ENCODE measurements at regions not wholly inside any gene's neighbourhood (a gene's known extent, or its start where the extent isn't known, plus 50 kb on each side); places are given as distances from the start of the nearest gene placed in this dataset.

DNA sequence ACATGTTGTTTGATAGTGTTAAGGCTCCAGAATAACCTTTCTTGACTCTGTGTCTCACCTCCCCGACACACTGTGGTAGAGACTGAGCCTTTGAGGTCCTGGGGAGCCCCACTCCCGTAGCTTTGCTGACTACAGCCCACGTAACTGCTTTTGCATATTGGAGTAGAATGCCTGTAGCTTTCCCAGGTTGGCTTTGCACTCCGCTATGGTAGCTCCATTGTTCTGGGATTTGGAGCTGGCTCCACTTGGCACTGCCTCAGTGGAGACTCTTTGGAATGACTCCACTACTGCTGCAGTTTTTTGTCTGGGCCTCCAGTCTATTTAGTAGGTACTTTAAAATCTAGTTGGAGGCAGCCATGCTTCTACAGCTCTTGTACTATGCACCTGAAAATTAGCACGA, 56.2 kb upstream of the ANXA1 start:
- Mint-ChIP-seq H3K27ac (ENCODE audit: unreplicated experiment) (no peak overlapping the region), H3K4me3 (ENCODE audit: unreplicated experiment) (no peak overlapping the region), H3K27me3 (ENCODE audit: unreplicated experiment) (no peaks in the 10 kb centered on the region), H3K36me3 (ENCODE audit: unreplicated experiment) (no peaks in the 10 kb centered on the region), H3K9me3 (ENCODE audit: unreplicated experiment) (no peaks in the 10 kb centered on the region), H3K4me1 (ENCODE audit: low read depth, unreplicated experiment) (no peaks in the 10 kb centered on the region)
- TF ChIP-seq, protein P1, sequence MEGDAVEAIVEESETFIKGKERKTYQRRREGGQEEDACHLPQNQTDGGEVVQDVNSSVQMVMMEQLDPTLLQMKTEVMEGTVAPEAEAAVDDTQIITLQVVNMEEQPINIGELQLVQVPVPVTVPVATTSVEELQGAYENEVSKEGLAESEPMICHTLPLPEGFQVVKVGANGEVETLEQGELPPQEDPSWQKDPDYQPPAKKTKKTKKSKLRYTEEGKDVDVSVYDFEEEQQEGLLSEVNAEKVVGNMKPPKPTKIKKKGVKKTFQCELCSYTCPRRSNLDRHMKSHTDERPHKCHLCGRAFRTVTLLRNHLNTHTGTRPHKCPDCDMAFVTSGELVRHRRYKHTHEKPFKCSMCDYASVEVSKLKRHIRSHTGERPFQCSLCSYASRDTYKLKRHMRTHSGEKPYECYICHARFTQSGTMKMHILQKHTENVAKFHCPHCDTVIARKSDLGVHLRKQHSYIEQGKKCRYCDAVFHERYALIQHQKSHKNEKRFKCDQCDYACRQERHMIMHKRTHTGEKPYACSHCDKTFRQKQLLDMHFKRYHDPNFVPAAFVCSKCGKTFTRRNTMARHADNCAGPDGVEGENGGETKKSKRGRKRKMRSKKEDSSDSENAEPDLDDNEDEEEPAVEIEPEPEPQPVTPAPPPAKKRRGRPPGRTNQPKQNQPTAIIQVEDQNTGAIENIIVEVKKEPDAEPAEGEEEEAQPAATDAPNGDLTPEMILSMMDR (IDR thresholded peaks at IDR 0.05; ENCODE audit: partially characterized antibody, unreplicated experiment) = no peak
- DNase-seq = no peak

DNA sequence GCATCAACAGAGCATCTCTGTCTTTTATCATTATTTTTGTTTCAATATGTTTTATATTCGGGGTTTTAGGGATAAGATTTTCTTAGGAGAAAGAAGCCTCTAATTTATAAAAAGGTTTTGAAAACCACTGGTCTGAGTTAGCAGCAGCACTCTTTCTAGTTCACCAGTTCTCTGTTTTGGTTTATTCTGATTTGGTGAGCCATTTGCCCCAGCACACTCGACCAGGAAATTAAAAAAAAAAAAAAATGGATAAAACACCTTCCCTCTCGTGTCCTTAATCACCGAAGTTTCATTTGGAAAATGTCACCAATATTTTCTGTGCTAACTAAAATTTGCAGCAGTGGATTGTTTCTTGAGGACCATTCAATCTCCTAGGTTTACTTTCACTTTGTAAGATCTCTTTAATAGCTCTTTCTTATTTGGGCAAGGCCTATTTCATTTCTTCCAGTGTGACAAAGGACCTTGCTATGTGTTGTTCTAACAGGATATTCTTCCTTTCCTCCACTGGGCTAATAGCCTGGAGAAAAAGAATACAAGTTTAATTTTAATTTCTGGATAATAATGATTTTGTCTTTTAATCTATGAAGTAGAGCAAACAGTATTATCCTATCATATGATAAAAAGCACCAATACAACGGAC, 57.8 kb upstream of the ANXA1 start:
- DNase-seq = no peak
- Mint-ChIP-seq H3K27ac (ENCODE audit: unreplicated experiment) (no peak overlapping the region), H3K9me3 (ENCODE audit: unreplicated experiment) (no peaks in the 10 kb centered on the region), H3K4me1 (ENCODE audit: low read depth, unreplicated experiment) (no peaks in the 10 kb centered on the region), H3K27me3 (ENCODE audit: unreplicated experiment) (no peaks in the 10 kb centered on the region), H3K36me3 (ENCODE audit: unreplicated experiment) (no peaks in the 10 kb centered on the region), H3K4me3 (ENCODE audit: unreplicated experiment) (no peak overlapping the region)
- TF ChIP-seq, protein P1 (IDR thresholded peaks at IDR 0.05; ENCODE audit: partially characterized antibody, unreplicated experiment) = no peak

DNA sequence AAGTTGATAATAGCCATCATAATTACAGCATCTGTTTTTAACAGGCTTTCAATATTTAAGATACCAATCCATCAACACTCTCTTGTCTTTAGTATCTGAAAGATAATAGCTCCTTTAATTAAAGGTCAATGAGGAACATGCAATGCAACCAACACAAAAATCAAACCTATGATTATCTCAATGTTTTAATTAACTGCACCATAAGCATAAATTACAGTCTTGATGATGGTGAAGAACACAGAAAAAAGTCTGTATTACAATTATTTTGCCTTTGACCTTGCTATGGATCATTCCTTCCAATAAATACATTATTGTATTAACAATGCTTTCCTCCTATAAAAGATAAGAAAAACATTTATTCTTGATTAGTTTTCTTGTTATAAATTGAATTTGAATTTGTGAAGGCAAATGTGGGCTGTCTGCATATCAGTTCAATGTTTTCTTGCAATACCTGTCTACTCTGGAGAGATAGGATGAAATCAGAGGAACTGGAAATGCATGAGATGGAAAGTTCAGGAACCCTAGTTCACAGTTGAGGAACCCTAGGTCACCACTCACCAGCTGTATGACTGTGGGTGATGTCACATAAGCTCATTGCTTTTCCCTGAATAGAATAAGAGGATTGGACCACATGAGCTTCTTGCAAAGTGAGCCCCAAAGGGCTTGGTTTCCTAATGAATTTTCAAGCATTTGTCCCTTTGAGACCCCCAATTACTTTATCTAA, 58.5 kb upstream of the ANXA1 start:
- Mint-ChIP-seq H3K36me3 (ENCODE audit: unreplicated experiment) (no peaks in the 10 kb centered on the region), H3K4me1 (ENCODE audit: low read depth, unreplicated experiment) (no peaks in the 10 kb centered on the region), H3K27me3 (ENCODE audit: unreplicated experiment) (no peaks in the 10 kb centered on the region), H3K4me3 (ENCODE audit: unreplicated experiment) (no peak overlapping the region), H3K9me3 (ENCODE audit: unreplicated experiment) (no peaks in the 10 kb centered on the region), H3K27ac (ENCODE audit: unreplicated experiment) (no peak overlapping the region)
- no peak for DNase-seq
- TF ChIP-seq, protein P1 (IDR thresholded peaks at IDR 0.05; ENCODE audit: partially characterized antibody, unreplicated experiment) = no peak

DNA sequence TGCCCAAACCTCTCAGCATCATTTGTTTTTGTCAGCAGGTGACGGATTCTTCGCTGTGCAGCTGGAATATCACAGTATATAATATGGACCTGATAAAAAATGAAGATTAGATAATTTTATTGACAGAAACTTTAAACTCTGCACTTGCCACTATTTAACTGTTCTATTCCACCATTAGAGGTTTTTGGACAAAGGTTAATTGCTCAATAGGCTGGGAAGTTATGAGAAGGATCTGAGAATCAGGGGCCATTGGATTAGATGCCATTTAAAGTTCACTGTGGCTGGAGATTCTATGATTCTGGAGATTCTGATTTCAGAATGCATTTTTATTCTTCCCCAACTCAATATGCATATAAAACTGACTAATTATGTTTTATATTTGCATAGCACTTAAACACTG, 59.8 kb upstream of the ANXA1 start:
- no peaks in the 10 kb centered on the region for H3K36me3 Mint-ChIP-seq (ENCODE audit: unreplicated experiment)
- H3K9me3 Mint-ChIP-seq (ENCODE audit: unreplicated experiment) = no peaks in the 10 kb centered on the region
- no peak overlapping the region for H3K27ac Mint-ChIP-seq (ENCODE audit: unreplicated experiment)
- no peaks in the 10 kb centered on the region for H3K4me1 Mint-ChIP-seq (ENCODE audit: low read depth, unreplicated experiment)
- no peaks in the 10 kb centered on the region for H3K27me3 Mint-ChIP-seq (ENCODE audit: unreplicated experiment)
- no peak overlapping the region for H3K4me3 Mint-ChIP-seq (ENCODE audit: unreplicated experiment)
- no peak for DNase-seq
- TF ChIP-seq, protein P1 (IDR thresholded peaks at IDR 0.05; ENCODE audit: partially characterized antibody, unreplicated experiment) = no peak

DNA sequence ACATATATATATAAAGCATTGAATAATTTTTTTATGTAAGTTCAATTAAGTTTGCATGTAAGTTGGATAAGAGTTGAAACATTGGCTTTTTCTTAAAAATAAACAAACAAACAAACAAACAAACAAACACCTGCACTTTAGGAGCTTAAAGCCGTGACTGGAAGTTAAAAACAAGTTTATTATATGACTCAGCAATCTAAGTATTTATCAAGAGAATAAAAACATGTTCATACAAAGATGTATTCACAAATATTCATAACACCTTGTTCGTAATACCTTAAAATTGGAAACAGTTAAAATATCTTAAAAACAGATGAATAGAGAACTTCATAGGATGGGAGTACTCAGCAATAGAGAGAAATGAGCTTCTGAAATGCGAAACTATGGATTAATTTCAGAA, 61.5 kb upstream of the ANXA1 start:
- H3K27me3 Mint-ChIP-seq (ENCODE audit: unreplicated experiment) = no peaks in the 10 kb centered on the region
- no peaks in the 10 kb centered on the region for H3K4me1 Mint-ChIP-seq (ENCODE audit: low read depth, unreplicated experiment)
- H3K36me3 Mint-ChIP-seq (ENCODE audit: unreplicated experiment) = no peaks in the 10 kb centered on the region
- H3K4me3 Mint-ChIP-seq (ENCODE audit: unreplicated experiment) = no peak overlapping the region
- no peak for DNase-seq
- TF ChIP-seq, protein P1 (IDR thresholded peaks at IDR 0.05; ENCODE audit: partially characterized antibody, unreplicated experiment) = no peak
- no peaks in the 10 kb centered on the region for H3K9me3 Mint-ChIP-seq (ENCODE audit: unreplicated experiment)
- H3K27ac Mint-ChIP-seq (ENCODE audit: unreplicated experiment) = no peak overlapping the region
